Loucy (cell line): ENCODE measurements at regions not wholly inside any gene's neighbourhood (a gene's known extent, or its start where the extent isn't known, plus 50 kb on each side); places are given as distances from the start of the nearest gene placed in this dataset.
"Not testable (repeated sequence)": the region's sequence is repeated elsewhere in the genome, so short reads cannot be mapped to it uniquely, and the experiment has no call there.

Experiments used
- H2AFZ ChIP-seq: fragments of 200-600 bp; sonication (generic); 2 replicates; pipeline ENCODE4 v1.6.0; 2016; ENCODE audit warnings: antibody characterized with exemption, mild to moderate bottlenecking, low read length, moderate library complexity
- H3F3A ChIP-seq: fragments of 200-600 bp; 2 replicates; pipeline ENCODE4 v1.6.0; 2016; ENCODE audit warnings: antibody characterized with exemption, low read depth, mild to moderate bottlenecking
- H3K27me3 ChIP-seq: fragments of 200-600 bp; sonication (generic); 2 replicates; pipeline ENCODE4 v1.6.1; 2014; ENCODE audit warnings: low read length, mild to moderate bottlenecking; ENCODE audit not compliant: insufficient read depth, poor library complexity, severe bottlenecking
- H3K36me3 ChIP-seq: fragments of 200-600 bp; sonication (generic); 2 replicates; pipeline ENCODE4 v1.6.1; 2016; ENCODE audit warnings: low read length; ENCODE audit not compliant: insufficient read depth
- H3K4me1 ChIP-seq: fragments of 200-600 bp; sonication (generic); 2 replicates; pipeline ENCODE4 v1.5.1; 2014; ENCODE audit warnings: low read length, mild to moderate bottlenecking; ENCODE audit not compliant: insufficient read depth, poor library complexity, severe bottlenecking
- H3K4me2 ChIP-seq: fragments of 200-600 bp; sonication (generic); 2 replicates; pipeline ENCODE4 v1.6.0; 2014; ENCODE audit warnings: antibody characterized with exemption, low read length, low read depth, mild to moderate bottlenecking; ENCODE audit not compliant: poor library complexity, severe bottlenecking
- H3K4me3 ChIP-seq: fragments of 200-600 bp; sonication (generic); 2 replicates; pipeline ENCODE4 v1.5.1; 2014; ENCODE audit warnings: low read length, mild to moderate bottlenecking, mixed read lengths; ENCODE audit not compliant: poor library complexity, severe bottlenecking
- H3K79me2 ChIP-seq: fragments of 200-600 bp; sonication (generic); 2 replicates; pipeline ENCODE4 v1.6.1; 2014; ENCODE audit warnings: low read length; ENCODE audit not compliant: insufficient read depth
- H3K9ac ChIP-seq: fragments of 200-600 bp; sonication (generic); 2 replicates; pipeline ENCODE4 v1.6.0; 2014; ENCODE audit warnings: mild to moderate bottlenecking, low read depth, low read length, moderate library complexity; ENCODE audit not compliant: poor library complexity, severe bottlenecking
- H3K9me2 ChIP-seq: fragments of 200-600 bp; sonication (generic); replicated peaks from 2 replicates; pipeline ENCODE4 v1.6.1; 2016; ENCODE audit warnings: low read depth, low read length, mixed read lengths
- H3K9me3 ChIP-seq: fragments of 200-600 bp; sonication (generic); 2 replicates; pipeline ENCODE4 v1.6.1; 2014; ENCODE audit warnings: mild to moderate bottlenecking, antibody characterized with exemption, low read length, low read depth; ENCODE audit not compliant: insufficient read depth
- H4K20me1 ChIP-seq: fragments of 200-600 bp; sonication (generic); 2 replicates; pipeline ENCODE4 v1.6.0; 2014; ENCODE audit warnings: antibody characterized with exemption, low read length, mild to moderate bottlenecking; ENCODE audit not compliant: insufficient read depth, poor library complexity, severe bottlenecking

GRCh38 chr15:20612796-20613195, 71.2 kb upstream of the GOLGA6L6 start:
- H3K9me2 ChIP-seq, H3K4me1 ChIP-seq, H3K4me2 ChIP-seq, H3K9ac ChIP-seq, H3K36me3 ChIP-seq, H2AFZ ChIP-seq, H3F3A ChIP-seq, H3K4me3 ChIP-seq, H3K27me3 ChIP-seq, H3K9me3 ChIP-seq, H3K79me2 ChIP-seq, H4K20me1 ChIP-seq: not testable (repeated sequence)

- not testable (repeated sequence) for H3K9me2 ChIP-seq, H3K79me2 ChIP-seq, H3K9me3 ChIP-seq, H3K36me3 ChIP-seq, H3K4me3 ChIP-seq, H2AFZ ChIP-seq, H3F3A ChIP-seq, H3K27me3 ChIP-seq, H4K20me1 ChIP-seq, H3K4me2 ChIP-seq, H3K9ac ChIP-seq, H3K4me1 ChIP-seq
Observed at GRCh38 chr15:20612356-20612755, 70.8 kb upstream of the GOLGA6L6 start.

GRCh38 chr15:20611667-20612290, 70.2 kb upstream of the GOLGA6L6 start:
- not testable (repeated sequence) for H3K4me3 ChIP-seq, H3K27me3 ChIP-seq, H3K36me3 ChIP-seq, H3K9me3 ChIP-seq, H3K9ac ChIP-seq, H4K20me1 ChIP-seq, H3K4me2 ChIP-seq, H2AFZ ChIP-seq, H3K79me2 ChIP-seq, H3F3A ChIP-seq, H3K9me2 ChIP-seq, H3K4me1 ChIP-seq

- H2AFZ ChIP-seq, H3F3A ChIP-seq, H3K9me2 ChIP-seq, H4K20me1 ChIP-seq, H3K4me2 ChIP-seq, H3K36me3 ChIP-seq, H3K27me3 ChIP-seq, H3K9ac ChIP-seq, H3K4me1 ChIP-seq, H3K9me3 ChIP-seq, H3K79me2 ChIP-seq, H3K4me3 ChIP-seq: not testable (repeated sequence)
Observed at GRCh38 chr15:20608179-20608578, 66.6 kb upstream of the GOLGA6L6 start.

GRCh38 chr15:20597245-20597644, 55.6 kb upstream of the GOLGA6L6 start:
- not testable (repeated sequence) for H3K27me3 ChIP-seq, H4K20me1 ChIP-seq, H3K36me3 ChIP-seq, H3K4me2 ChIP-seq, H3K79me2 ChIP-seq, H3K9ac ChIP-seq, H3K9me3 ChIP-seq, H2AFZ ChIP-seq, H3F3A ChIP-seq, H3K9me2 ChIP-seq, H3K4me3 ChIP-seq, H3K4me1 ChIP-seq

GRCh38 chr15:20594219-20594618, 52.6 kb upstream of the GOLGA6L6 start:
- H3K4me1 ChIP-seq, H4K20me1 ChIP-seq, H3K4me2 ChIP-seq, H3K4me3 ChIP-seq, H3K36me3 ChIP-seq, H3K9me3 ChIP-seq, H3K9ac ChIP-seq, H3K27me3 ChIP-seq, H2AFZ ChIP-seq, H3K9me2 ChIP-seq, H3F3A ChIP-seq, H3K79me2 ChIP-seq: not testable (repeated sequence)

GRCh38 chr15:20591936-20592335, 50.3 kb upstream of the GOLGA6L6 start:
- not testable (repeated sequence) for H3K4me2 ChIP-seq, H3K27me3 ChIP-seq, H3K9ac ChIP-seq, H4K20me1 ChIP-seq, H3K4me1 ChIP-seq, H3K36me3 ChIP-seq, H3K79me2 ChIP-seq, H3K4me3 ChIP-seq, H3K9me2 ChIP-seq, H3K9me3 ChIP-seq, H3F3A ChIP-seq, H2AFZ ChIP-seq
